HG03439 (cell line): ENCODE measurements at regions not wholly inside any gene's neighbourhood (a gene's known extent, or its start where the extent isn't known, plus 50 kb on each side); places are given as distances from the start of the nearest gene placed in this dataset.

Experiments
- ATAC-seq: cut with Tn5 transposase; IDR thresholded peaks from one replicate; pipeline ENCODE4 v1.9.1; 2021; ENCODE audit warnings: mild to moderate bottlenecking, moderate library complexity; ENCODE audit not compliant: unreplicated experiment

DNA sequence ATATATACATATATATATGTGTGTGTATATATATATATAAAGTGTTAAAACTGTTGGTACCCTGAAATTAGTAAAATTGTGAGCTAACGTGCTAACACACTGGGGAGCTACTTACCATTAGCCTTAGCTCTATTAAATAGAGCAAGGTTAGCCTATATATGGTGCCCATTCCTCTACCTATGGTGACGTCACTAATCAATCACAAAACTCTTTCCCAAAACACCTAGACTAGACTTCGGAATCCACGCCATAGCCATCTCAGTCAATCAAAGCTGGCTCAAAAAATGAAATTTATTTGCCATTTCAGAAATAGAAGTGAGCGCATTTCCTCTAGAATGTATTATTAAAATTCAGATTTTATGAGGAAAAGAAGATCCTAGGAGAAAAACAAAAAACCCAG, 229.0 kb upstream of the TENM3 start:
- ATAC-seq, result no peak

- no peak for ATAC-seq
Observed at GRCh38 chr4:182015014-182015413, 228.2 kb upstream of the TENM3 start.

GRCh38 chr4:182015893-182016292, 227.3 kb upstream of the TENM3 start:
- no peak for ATAC-seq

GRCh38 chr4:182017038-182017437, 226.2 kb upstream of the TENM3 start:
- ATAC-seq, result no peak

DNA sequence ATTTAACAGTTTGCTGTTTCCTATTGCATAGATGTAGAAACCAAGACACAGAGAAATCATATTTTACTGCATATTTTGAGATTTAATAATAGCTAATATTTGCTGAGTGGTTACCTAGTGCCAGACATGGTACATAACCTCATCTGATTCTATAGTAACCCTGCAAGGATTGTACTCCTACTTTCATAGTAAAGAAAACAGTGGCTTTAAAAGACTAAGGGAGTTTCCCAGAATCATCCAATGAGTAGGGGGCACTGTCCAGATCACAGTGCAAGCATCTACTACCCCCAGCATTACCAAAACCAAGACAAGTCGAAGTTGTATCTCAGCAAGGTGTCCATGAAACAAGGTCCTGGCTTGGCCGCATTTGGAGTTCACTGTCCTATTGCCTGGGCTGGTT, 224.5 kb upstream of the TENM3 start:
- peak; percentile 35 for ATAC-seq

GRCh38 chr4:182019148-182019652, 224.0 kb upstream of the TENM3 start:
- peak; percentile 85 for ATAC-seq

DNA sequence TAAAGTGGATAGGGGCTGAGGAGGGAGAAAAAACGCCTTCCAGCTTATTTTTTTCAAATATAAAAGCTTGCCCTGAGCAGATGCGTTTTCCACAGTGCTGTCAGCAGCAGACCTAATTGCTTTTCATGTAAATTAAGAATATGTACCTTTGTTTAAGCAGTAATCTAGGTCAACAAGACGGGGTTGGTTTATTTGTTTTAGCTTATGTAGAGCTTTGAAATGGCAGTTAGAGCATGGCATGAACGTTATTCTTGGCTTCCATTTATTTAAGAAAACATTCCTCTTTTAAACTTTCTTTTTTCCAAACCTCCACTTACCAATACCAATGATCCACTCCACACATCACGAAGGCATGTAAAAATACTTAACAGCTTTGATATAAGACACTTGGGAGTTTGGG, 220.3 kb upstream of the TENM3 start:
- ATAC-seq, result no peak

GRCh38 chr4:182023469-182023868, 219.7 kb upstream of the TENM3 start:
- no peak for ATAC-seq

- no peak for ATAC-seq
Observed at GRCh38 chr4:182042945-182043344, 200.3 kb upstream of the TENM3 start.

GRCh38 chr4:182048871-182049270, 194.3 kb upstream of the TENM3 start:
- no peak for ATAC-seq

- ATAC-seq, result no peak
Observed at GRCh38 chr4:182056866-182057265, 186.3 kb upstream of the TENM3 start.

- ATAC-seq, result no peak
Observed at GRCh38 chr4:182062458-182062857, 180.7 kb upstream of the TENM3 start.

DNA sequence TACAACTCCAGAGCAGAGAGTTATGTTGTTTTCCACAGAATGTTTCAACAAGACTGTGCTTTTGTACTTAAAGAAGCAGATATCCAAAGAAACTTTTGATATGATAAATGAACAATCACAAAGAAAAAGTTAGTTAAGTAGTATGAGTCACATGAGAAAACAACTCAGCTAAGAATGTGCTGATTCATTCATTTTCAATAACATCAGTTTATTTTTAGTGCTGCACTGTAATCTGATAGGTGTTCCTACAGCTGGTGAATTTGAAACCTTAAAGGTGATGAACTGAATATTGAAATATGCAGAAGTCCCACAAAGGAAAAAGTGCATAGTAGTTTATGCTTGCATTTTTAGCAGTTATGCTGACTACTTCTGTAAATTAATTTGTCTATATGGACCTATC, 180.3 kb upstream of the TENM3 start:
- no peak for ATAC-seq

GRCh38 chr4:182063651-182064050, 179.6 kb upstream of the TENM3 start:
- no peak for ATAC-seq

GRCh38 chr4:182065255-182065654, 177.9 kb upstream of the TENM3 start:
- no peak for ATAC-seq

DNA sequence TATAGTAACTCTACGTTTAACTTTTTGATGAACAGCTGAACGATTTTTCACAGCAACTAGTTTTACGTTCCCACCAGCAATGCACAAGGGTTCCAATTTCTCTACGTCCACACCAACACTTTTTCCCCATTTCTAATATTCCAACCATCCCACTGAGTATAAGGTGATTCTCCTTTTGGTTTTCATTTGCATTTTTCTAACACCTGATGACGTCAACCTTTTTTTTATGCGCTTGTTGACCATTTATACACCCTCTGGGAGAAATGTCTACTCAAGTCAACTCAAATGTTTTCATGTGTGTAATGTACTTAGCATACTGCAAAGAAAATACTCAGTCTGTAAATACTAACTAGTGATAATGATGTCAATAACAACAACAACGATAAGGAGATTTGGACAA, 177.2 kb upstream of the TENM3 start:
- no peak for ATAC-seq

GRCh38 chr4:182067828-182068227, 175.4 kb upstream of the TENM3 start:
- no peak for ATAC-seq

- no peak for ATAC-seq
Observed at GRCh38 chr4:182068920-182069319, 174.3 kb upstream of the TENM3 start.

DNA sequence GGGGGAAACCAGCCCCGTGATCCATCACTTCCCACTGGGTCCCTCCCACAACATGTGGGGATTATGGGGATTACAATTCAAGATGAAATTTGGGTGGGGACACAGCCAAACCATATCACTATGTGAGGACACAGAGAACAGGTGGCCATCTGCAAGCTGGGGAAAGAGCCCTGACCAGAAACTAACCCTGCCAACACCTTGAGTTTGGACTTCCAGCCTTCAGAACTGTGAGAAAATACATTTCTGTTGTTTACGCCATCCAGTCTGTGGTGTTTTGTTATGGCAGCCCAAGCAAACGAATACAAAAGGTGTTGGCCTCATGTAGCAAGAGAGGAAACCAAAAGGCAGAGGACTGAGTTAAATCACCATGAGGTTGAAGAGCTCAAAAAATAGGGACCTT, 169.9 kb upstream of the TENM3 start:
- no peak for ATAC-seq

GRCh38 chr4:182074139-182074538, 169.1 kb upstream of the TENM3 start:
- ATAC-seq, result no peak

GRCh38 chr4:182074810-182075209, 168.4 kb upstream of the TENM3 start:
- no peak for ATAC-seq

DNA sequence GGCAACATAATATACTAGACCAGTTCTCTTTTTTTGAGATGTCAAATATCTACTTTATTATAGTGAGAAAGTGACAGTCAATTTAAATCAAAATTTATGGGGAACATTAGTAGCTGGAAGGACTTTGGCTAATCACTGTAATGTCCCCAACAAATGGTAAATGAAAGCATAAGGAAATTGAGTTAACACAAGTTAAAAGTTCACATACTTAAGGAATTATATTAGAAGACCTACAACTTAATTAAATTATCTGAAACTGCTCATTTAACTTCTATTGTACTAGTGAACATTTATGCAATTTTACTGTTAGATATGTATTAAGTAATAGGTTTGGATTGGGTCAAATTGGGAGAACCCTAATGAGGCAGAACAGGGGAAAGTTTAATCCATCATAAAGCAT, 160.3 kb upstream of the TENM3 start:
- no peak for ATAC-seq

DNA sequence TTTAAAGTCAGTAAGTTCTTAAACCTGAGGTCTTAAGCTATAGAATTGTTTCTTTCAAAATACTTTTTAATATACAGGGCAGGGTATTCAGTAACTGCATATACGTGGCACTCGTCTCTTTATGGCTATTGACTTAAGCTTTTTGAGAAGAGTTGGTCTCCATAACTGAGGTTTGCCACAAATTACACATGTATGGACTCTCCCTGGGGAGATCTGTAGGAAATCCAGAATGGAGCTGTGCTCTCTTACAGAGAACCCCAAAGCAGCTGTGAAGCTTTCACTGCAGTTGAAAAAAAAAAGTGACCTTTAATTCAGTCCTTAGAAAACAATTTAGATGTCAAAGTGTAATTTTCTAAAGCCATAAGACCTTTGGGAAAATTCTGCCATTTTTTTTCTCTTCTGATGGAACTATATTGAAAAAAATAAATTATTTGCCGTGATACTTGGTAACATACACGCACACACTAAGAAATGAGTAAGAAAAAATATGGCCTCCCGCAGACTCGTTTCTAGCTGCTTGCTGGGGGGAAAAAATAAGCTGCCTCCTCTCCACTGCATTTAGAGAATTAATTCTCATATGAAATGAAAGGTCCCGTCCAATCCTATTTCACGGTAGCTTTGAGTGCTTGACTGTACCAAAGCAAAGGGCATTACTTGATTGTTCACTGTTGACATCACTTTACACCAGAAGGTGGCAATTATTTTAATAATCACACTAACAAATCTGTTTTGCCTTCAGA, 159.4 kb upstream of the TENM3 start:
- no peak for ATAC-seq
